IMR-90 (cell line): ENCODE measurements at regions not wholly inside any gene's neighbourhood (a gene's known extent, or its start where the extent isn't known, plus 50 kb on each side); places are given as distances from the start of the nearest gene placed in this dataset.

Experiments
- ATAC-seq: fragments of 200-7000 bp; cut with Tn5 transposase; 2 replicates; pipeline ENCODE4 v1.9.1; 2020; ENCODE audit warnings: low read depth, mild to moderate bottlenecking, moderate library complexity
- BruUV-seq: library from RNA; stranded (reverse); fragments of 400-500 nt; replicated peaks from 2 replicates; lab custom pipeline; 2021; lab: Mats Ljungman, UMichigan
- CTCF ChIA-PET: fragments of 300-600 bp; formaldehyde crosslinking; extraction: SDS; loops from one replicate; lab custom pipeline; 2021; ENCODE audit warnings: antibody characterized with exemption; lab: Yijun Ruan, JAX
- POLR2A ChIA-PET: fragments of 300-600 bp; sonication (Branson Sonifier 250); formaldehyde crosslinking; loops from one replicate; lab custom pipeline; 2022; ENCODE audit warnings: antibody characterized with exemption; ENCODE audit not compliant: unreplicated experiment; lab: Charles Lee
- DNase-seq: peaks from one replicate; pipeline ENCODE4 v3.0.0; 2013
- H2AFZ ChIP-seq: replicated peaks from 2 replicates; pipeline ENCODE3; 2013; ENCODE audit warnings: low read length, mild to moderate bottlenecking; ENCODE audit not compliant: poor library complexity
- H2AK5ac ChIP-seq: 2 replicates; pipeline ENCODE4 v1.6.1; 2013; ENCODE audit warnings: low read depth, low read length, inconsistent platforms
- H2AK9ac ChIP-seq: replicated peaks from 2 replicates; pipeline ENCODE3; 2013; ENCODE audit warnings: mild to moderate bottlenecking, low read depth, low read length, moderate library complexity; ENCODE audit not compliant: poor library complexity
- H2BK120ac ChIP-seq: 2 replicates; pipeline ENCODE4 v1.6.1; 2013; ENCODE audit warnings: low read depth, low read length, inconsistent platforms
- H2BK15ac ChIP-seq: 3 replicates; pipeline ENCODE4 v1.6.1; 2013; ENCODE audit warnings: low read depth, low read length, inconsistent platforms
- H2BK20ac ChIP-seq: 2 replicates; pipeline ENCODE4 v1.6.1; 2013; ENCODE audit warnings: low read depth, mild to moderate bottlenecking, inconsistent platforms, low read length, moderate library complexity
- H2BK5ac ChIP-seq: 2 replicates; pipeline ENCODE4 v1.6.1; 2013; ENCODE audit warnings: mild to moderate bottlenecking, low read depth, low read length, inconsistent platforms; ENCODE audit not compliant: poor library complexity, severe bottlenecking
- H3K14ac ChIP-seq: replicated peaks from 2 replicates; pipeline ENCODE4 v1.6.1; 2013; ENCODE audit warnings: low read depth, low read length, inconsistent platforms
- H3K18ac ChIP-seq: 2 replicates; pipeline ENCODE4 v1.6.1; 2013; ENCODE audit warnings: low read depth, low read length, control low read depth
- H3K23ac ChIP-seq: 2 replicates; pipeline ENCODE4 v1.6.1; 2013; ENCODE audit warnings: low read depth, low read length, inconsistent platforms
- H3K27ac ChIP-seq: 2 replicates; pipeline ENCODE4 v1.5.1; 2013; ENCODE audit warnings: mild to moderate bottlenecking, control low read depth, low read length; ENCODE audit not compliant: insufficient read depth
- H3K27me3 ChIP-seq: 2 replicates; pipeline ENCODE4 v1.6.1; 2013; ENCODE audit warnings: low read length; ENCODE audit not compliant: control insufficient read depth, insufficient read depth
- H3K36me3 ChIP-seq: 2 replicates; pipeline ENCODE4 v1.6.1; 2013; ENCODE audit warnings: low read length, mixed read lengths; ENCODE audit not compliant: control insufficient read depth, insufficient read depth
- H3K4ac ChIP-seq: 2 replicates; pipeline ENCODE4 v1.6.1; 2013; ENCODE audit warnings: low read depth, low read length, inconsistent platforms
- H3K4me1 ChIP-seq: 2 replicates; pipeline ENCODE4 v1.6.1; 2013; ENCODE audit warnings: low read length, mixed read lengths; ENCODE audit not compliant: control insufficient read depth, insufficient read depth
- H3K4me2 ChIP-seq: 2 replicates; pipeline ENCODE4 v1.6.1; 2013; ENCODE audit warnings: low read depth, mild to moderate bottlenecking, control low read depth, low read length, moderate library complexity
- H3K4me3 ChIP-seq: 2 replicates; pipeline ENCODE4 v1.5.1; 2013; ENCODE audit warnings: low read depth, mild to moderate bottlenecking, control low read depth, low read length, moderate library complexity; ENCODE audit not compliant: insufficient read depth
- H3K56ac ChIP-seq: 2 replicates; pipeline ENCODE4 v1.6.1; 2013; ENCODE audit warnings: low read length, inconsistent platforms; ENCODE audit not compliant: insufficient read depth; ENCODE audit errors: extremely low read depth
- H3K79me1 ChIP-seq, 2 experiments: 2 replicates each; pipeline ENCODE4 v1.6.1; 2013; ENCODE audit warnings: low read length in 2 of 2, inconsistent platforms in 1 of 2, low read depth in 1 of 2
- H3K9ac ChIP-seq: 2 replicates; pipeline ENCODE4 v1.6.1; 2013; ENCODE audit warnings: low read depth, low read length, control low read depth
- H3K9me1 ChIP-seq: 2 replicates; pipeline ENCODE4 v1.6.1; 2013; ENCODE audit warnings: low read length, inconsistent platforms; ENCODE audit not compliant: insufficient read depth
- H3K9me3 ChIP-seq: 2 replicates; pipeline ENCODE4 v1.6.1; 2013; ENCODE audit warnings: low read length; ENCODE audit not compliant: control insufficient read depth, insufficient read depth
- H4K20me1 ChIP-seq: 2 replicates; pipeline ENCODE4 v1.6.1; 2013; ENCODE audit warnings: low read length, inconsistent platforms; ENCODE audit not compliant: insufficient read depth
- H4K5ac ChIP-seq: 2 replicates; pipeline ENCODE4 v1.6.1; 2013; ENCODE audit warnings: mild to moderate bottlenecking, low read depth, low read length, control low read depth
- H4K8ac ChIP-seq, 2 experiments: 2 replicates each; pipeline ENCODE4 v1.6.1; 2013; ENCODE audit warnings: low read depth in 2 of 2, low read length in 2 of 2, control low read depth in 1 of 2, inconsistent platforms in 1 of 2
- H4K91ac ChIP-seq: 2 replicates; pipeline ENCODE4 v1.6.1; 2013; ENCODE audit warnings: low read depth, low read length, inconsistent platforms; ENCODE audit not compliant: insufficient read depth
- CEBPB ChIP-seq: IDR thresholded peaks from 2 replicates; pipeline ENCODE4 v1.6.1; 2012; ENCODE audit warnings: low read depth, low read length, improper control_type of control experiment
- CHD1 ChIP-seq: IDR thresholded peaks from 2 replicates; pipeline ENCODE4 v1.6.1; 2012; ENCODE audit warnings: low read depth, low read length, improper control_type of control experiment
- FOS ChIP-seq: fragments of 150-350 bp; IDR thresholded peaks from 2 replicates; pipeline ENCODE4 v1.6.1; 2016; ENCODE audit warnings: low read depth, low read length
- MAFK ChIP-seq: IDR thresholded peaks from 2 replicates; pipeline ENCODE4 v1.6.1; 2012; ENCODE audit warnings: low read depth, low read length, improper control_type of control experiment
- RAD21 ChIP-seq: IDR thresholded peaks from 2 replicates; pipeline ENCODE4 v1.6.1; 2012; ENCODE audit warnings: low read length, improper control_type of control experiment
- RCOR1 ChIP-seq: IDR thresholded peaks from 2 replicates; pipeline ENCODE4 v1.6.1; 2012; ENCODE audit warnings: mild to moderate bottlenecking, low read length, improper control_type of control experiment; ENCODE audit not compliant: insufficient replicate concordance
- RFX5 ChIP-seq: IDR thresholded peaks from 2 replicates; pipeline ENCODE4 v1.8.0; 2012; ENCODE audit warnings: low read depth, mild to moderate bottlenecking, low read length, moderate library complexity
- WGBS, 2 experiments: methylation state at CpG; one replicate each; pipeline versions ENCODE4 v1.1.5 to v1.1.7; 2013; ENCODE audit warnings: missing lambda C conversion rate in 2 of 2; ENCODE audit not compliant: insufficient read length in 1 of 2; ENCODE audit errors: extremely low coverage in 2 of 2; 5-methylcytosine and 5-hydroxymethylcytosine counted together
- dilution Hi-C: fragments of 300-500 bp; cut with HindIII; formaldehyde crosslinking; loops from one replicate; pipeline ENCODE4 v1.14.3; 2018; ENCODE audit warnings: low sequenced_read_pairs; ENCODE audit not compliant: unreplicated experiment
- in situ Hi-C: fragments of 300-500 bp; cut with MboI; formaldehyde crosslinking; loops from 3 replicates; pipeline ENCODE4 v1.14.3; 2019; ENCODE audit warnings: low sequenced_read_pairs, inconsistent platforms, mixed read lengths
- intact Hi-C: fragments of 100-400 bp; cut with micrococcal nuclease; formaldehyde crosslinking; loops from 2 replicates; pipeline ENCODE4 v1.10.0; 2022

- TF ChIP-seq MAFK (no peak), RCOR1 (no peak), RFX5 (no peak), RAD21 (no peak), CEBPB (peak; percentile 69), CHD1 (no peak), FOS (no peak)
- Histone ChIP-seq H2AK9ac (no peak overlapping the region), H3K4me2 (no peak overlapping the region), H3K9me1 (no peaks in the 10 kb centered on the region), H3K14ac (no peak overlapping the region), H4K20me1 (no peaks in the 10 kb centered on the region), H3K23ac (no peak overlapping the region), H3K9ac (no peak overlapping the region), H3K4me1 (peaks cover 2% of the 10 kb centered on the region; the same call in 1 of the 2 replicates), H3K27ac (no peak overlapping the region), H2BK120ac (no peak overlapping the region), H3K9me3 (no peaks in the 10 kb centered on the region), H2BK20ac (no peak overlapping the region), H2BK15ac (no peak overlapping the region), H4K5ac (no peak overlapping the region), H3K79me1 (no peaks in the 10 kb centered on the region), H2AFZ (no peak overlapping the region), H3K4ac (no peak overlapping the region), H3K36me3 (no peaks in the 10 kb centered on the region), H3K4me3 (no peak overlapping the region), H2BK5ac (no peak overlapping the region), H2AK5ac (no peak overlapping the region), H4K8ac (no peak overlapping the region), H3K56ac (no peak overlapping the region), H3K18ac (no peak overlapping the region), H4K91ac (no peak overlapping the region), H3K27me3 (no peaks in the 10 kb centered on the region)
- DNase-seq (no peak), ATAC-seq (no peak)
- no CpG with 5 or more reads among the region's 1 CpG for WGBS, 2 experiments
- BruUV-seq = no TSS peak
- dilution Hi-C loops = no loop called here
- ChIA-PET POLR2A (interaction anchor here (0.5 to 0.6 kb wide), 2 partner anchors 203 to 1546 kb away, joined by 6 to 8 read pairs; no protein-coding TSS in a partner anchor), CTCF (no interaction called here)
- intact Hi-C loops = no loop called here
- in situ Hi-C loops = no loop called here
These were observed 621.8 kb downstream of the BCKDHB start for GRCh38 chr6:80728101-80728750.
